ENCODE measurements at regions not wholly inside any gene's neighbourhood (a gene's known extent, or its start where the extent isn't known, plus 50 kb on each side); places are given as distances from the start of the nearest gene placed in this dataset.

GRCh38 chr12:74381958-74382357, 155.7 kb upstream of the ATXN7L3B start:
- DNase-seq: no peak
- no peak overlapping the region for H3K9ac ChIP-seq (ENCODE audit: insufficient read depth, low read length, poor library complexity, severe bottlenecking)
- 94% methylated on average over 2 of the region's 2 CpGs for WGBS (ENCODE audit: insufficient coverage)
- no peaks in the 10 kb centered on the region for H3K27me3 ChIP-seq (ENCODE audit: control insufficient read depth in 2 of 2, insufficient read depth in 2 of 2, low read length in 2 of 2)
- H3K9me3 ChIP-seq (replicated peaks in 1 of 2; ENCODE audit: control insufficient read depth in 1 of 2, insufficient read depth in 1 of 2, low read length in 2 of 2): peaks cover 0 to 2% of the 10 kb centered on the region in 2 donors
- H3K79me2 ChIP-seq (ENCODE audit: insufficient read depth, low read length): no peaks in the 10 kb centered on the region
- H3K4me1 ChIP-seq (ENCODE audit: control insufficient read depth in 1 of 2, insufficient read depth in 2 of 2, low read length in 2 of 2): no peaks in the 10 kb centered on the region
- Mint-ChIP-seq H3K27ac (peak overlapping the region in 1 of 7 donors; percentile 51), H3K27me3 (ENCODE audit: low read depth in 3 of 3) (peaks cover 0 to 2% (median 2%) of the 10 kb centered on the region in 3 donors), H3K4me3 (no peak overlapping the region), H3K4me1 (no peaks in the 10 kb centered on the region), H3K36me3 (no peaks in the 10 kb centered on the region), H3K9me3 (peaks cover 1 to 5% (median 4%) of the 10 kb centered on the region in 7 donors)
- TF ChIP-seq CTCF (IDR thresholded peaks at IDR 0.05): no peak
- no peak overlapping the region for H3K27ac ChIP-seq (ENCODE audit: low read depth in 1 of 2, low read length in 2 of 2)
- no peak overlapping the region for H2AFZ ChIP-seq (ENCODE audit: insufficient read depth, low read depth, low read length, poor library complexity, severe bottlenecking)
- H4K20me1 ChIP-seq (ENCODE audit: insufficient read depth, low read length): no peaks in the 10 kb centered on the region
- H3K4me2 ChIP-seq (replicated peaks; ENCODE audit: extremely low read depth, low read length, poor library complexity, severe bottlenecking): no peak overlapping the region
- intact Hi-C loops (cut with micrococcal nuclease): no loop called here
- no peak overlapping the region for H3K4me3 ChIP-seq (replicated peaks in 1 of 3; ENCODE audit: low read depth in 2 of 3, low read length in 3 of 3)
- H3K36me3 ChIP-seq (replicated peaks in 1 of 2; ENCODE audit: control insufficient read depth in 1 of 2, insufficient read depth in 2 of 2, low read length in 2 of 2): no peaks in the 10 kb centered on the region

GRCh38 chr12:74382983-74383382, 154.7 kb upstream of the ATXN7L3B start:
- no peak for DNase-seq
- Mint-ChIP-seq H3K27me3 (ENCODE audit: low read depth in 3 of 3) (peaks cover 0 to 2% (median 2%) of the 10 kb centered on the region in 3 donors), H3K9me3 (peaks cover 2 to 8% (median 6%) of the 10 kb centered on the region in 7 donors), H3K4me3 (no peak overlapping the region), H3K27ac (no peak overlapping the region), H3K4me1 (no peaks in the 10 kb centered on the region), H3K36me3 (no peaks in the 10 kb centered on the region)
- Histone ChIP-seq H4K20me1 (ENCODE audit: insufficient read depth, low read length) (no peaks in the 10 kb centered on the region), H3K36me3 (replicated peaks in 1 of 2; ENCODE audit: control insufficient read depth in 1 of 2, insufficient read depth in 2 of 2, low read length in 2 of 2) (no peaks in the 10 kb centered on the region), H3K27ac (ENCODE audit: low read depth in 1 of 2, low read length in 2 of 2) (no peak overlapping the region), H3K79me2 (ENCODE audit: insufficient read depth, low read length) (no peaks in the 10 kb centered on the region), H3K27me3 (ENCODE audit: control insufficient read depth in 2 of 2, insufficient read depth in 2 of 2, low read length in 2 of 2) (no peaks in the 10 kb centered on the region), H2AFZ (ENCODE audit: insufficient read depth, low read depth, low read length, poor library complexity, severe bottlenecking) (no peak overlapping the region), H3K4me2 (replicated peaks; ENCODE audit: extremely low read depth, low read length, poor library complexity, severe bottlenecking) (no peak overlapping the region), H3K4me1 (ENCODE audit: control insufficient read depth in 1 of 2, insufficient read depth in 2 of 2, low read length in 2 of 2) (no peaks in the 10 kb centered on the region), H3K9me3 (replicated peaks in 1 of 2; ENCODE audit: control insufficient read depth in 1 of 2, insufficient read depth in 1 of 2, low read length in 2 of 2) (peaks cover 0 to 6% of the 10 kb centered on the region in 2 donors), H3K4me3 (replicated peaks in 1 of 3; ENCODE audit: low read depth in 2 of 3, low read length in 3 of 3) (no peak overlapping the region), H3K9ac (ENCODE audit: insufficient read depth, low read length, poor library complexity, severe bottlenecking) (no peak overlapping the region)
- intact Hi-C loops (cut with micrococcal nuclease): no loop called here
- no peak for TF ChIP-seq CTCF (IDR thresholded peaks at IDR 0.05)

Measured in CD14-positive monocyte (primary cell).